ENCODE measurements at regions not wholly inside any gene's neighbourhood (a gene's known extent, or its start where the extent isn't known, plus 50 kb on each side); places are given as distances from the start of the nearest gene placed in this dataset.

DNA sequence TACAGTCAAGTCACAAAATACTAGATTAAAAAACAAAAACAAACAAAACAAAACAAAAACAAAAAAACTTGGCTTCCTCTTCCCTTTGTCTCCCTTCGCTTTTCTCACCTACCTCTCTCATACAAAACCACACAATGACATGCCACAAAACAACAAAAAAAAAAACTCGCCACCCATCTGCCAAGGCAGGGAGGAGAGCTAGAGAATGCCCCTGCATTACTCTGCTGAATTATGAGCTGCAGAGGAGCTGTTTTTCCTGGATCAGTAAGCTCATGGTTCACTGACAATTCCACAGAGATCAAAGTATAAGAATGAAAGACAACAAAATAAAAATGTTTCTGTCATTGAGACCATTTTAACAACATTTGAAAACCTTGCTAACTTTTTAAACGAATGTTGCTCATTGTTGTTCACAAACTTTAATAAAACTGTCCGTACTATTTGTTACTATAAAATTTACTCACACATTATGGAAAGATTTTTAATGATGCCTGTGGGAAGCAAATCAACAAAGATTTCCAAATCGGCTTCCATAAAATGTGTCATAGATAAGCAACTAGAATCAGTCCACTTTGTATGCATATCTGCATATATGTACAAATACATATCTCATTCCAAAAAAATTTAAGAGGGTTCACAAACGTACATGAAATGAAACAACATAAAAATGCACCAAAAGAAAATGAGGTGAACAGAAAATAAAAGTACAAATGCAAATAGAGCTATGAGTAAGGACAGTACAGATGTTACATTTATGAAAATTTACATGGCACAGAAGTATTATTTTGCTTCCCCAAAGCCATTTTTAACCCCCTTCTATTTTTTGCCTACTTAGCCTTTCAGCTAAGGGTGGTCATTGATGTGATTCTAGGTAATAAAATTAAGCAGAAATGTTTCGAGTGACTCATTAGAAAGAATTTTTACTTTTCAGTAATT, 252.4 kb upstream of the FAT4 start:
- no peak for DNase-seq (ENCODE audit: low spot score)

DNA sequence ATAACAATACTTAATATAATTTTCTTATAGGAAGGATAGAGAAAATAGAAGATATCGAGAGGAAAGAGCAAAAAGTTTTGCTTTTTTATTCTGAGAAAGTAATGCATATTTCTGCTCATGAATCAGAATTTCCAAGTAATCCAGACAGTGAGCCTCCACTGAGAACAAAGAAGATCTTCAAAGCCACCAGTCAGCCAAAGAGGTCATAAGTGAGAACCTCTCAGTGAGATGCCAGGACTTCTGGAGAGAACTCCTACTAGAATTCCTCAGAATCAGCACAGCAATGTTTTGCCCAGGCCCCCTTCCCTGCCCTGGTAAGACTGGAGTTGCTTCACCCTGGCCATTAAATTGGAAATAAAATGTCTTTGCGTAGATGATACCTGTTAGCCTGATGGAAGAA, 254.4 kb upstream of the FAT4 start:
- DNase-seq (ENCODE audit: low spot score): no peak

DNA sequence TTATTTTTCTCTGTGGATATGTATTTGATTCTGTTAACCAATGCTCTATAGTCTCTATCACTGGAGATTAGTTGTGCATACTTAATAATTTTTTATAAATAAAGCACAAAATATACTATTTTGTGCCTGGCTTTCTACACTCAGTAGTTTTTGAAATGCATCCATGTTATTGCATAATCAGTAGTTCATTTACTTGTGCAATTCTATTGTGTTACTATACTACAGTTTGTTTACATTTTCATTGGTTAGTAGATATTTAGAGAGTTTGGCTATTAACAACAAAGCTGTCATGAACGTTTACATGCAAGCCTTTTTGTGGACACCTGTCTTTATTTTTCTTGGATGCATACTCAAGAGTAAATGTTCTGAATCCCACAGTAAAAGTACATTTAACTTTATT, 265.0 kb upstream of the FAT4 start:
- no peak for DNase-seq (ENCODE audit: low spot score)

DNA sequence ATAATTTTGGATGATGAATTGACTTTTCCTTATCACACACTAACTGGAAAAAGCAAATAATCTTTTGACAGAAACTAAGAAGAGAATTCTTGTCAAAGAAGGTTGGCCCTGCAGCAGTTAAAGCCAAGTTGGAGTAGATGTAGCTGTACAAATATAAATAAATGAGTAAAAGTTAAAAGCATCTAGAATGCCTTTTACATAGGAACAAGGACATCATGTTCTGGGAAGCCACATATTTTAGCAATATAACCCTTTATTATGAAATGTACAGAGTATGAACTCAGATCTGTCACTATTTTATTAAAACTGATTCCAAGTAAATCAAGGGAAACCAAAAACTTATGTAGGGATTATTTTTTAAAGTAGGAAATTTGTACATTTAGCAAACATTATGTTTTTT, 269.4 kb upstream of the FAT4 start:
- DNase-seq (ENCODE audit: low spot score): no peak

DNA sequence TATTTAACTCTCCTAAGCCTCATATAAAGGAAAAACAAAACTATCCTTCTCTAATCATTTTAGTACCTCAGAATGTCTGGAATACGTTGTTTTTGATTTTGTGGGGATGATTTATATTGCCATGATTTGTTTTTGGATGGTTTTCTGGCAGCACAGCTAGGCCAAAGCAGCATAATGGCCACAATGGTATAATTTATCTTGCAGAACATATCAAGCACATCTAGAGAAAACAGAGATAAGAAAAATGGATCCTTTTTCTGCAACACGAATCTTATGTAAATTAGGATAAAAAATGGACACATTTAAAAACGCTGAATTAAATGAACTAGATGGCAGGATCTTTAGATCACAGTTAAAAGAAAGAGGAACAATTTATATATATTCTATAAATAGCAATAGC, 269.9 kb upstream of the FAT4 start:
- no peak for DNase-seq (ENCODE audit: low spot score)

DNA sequence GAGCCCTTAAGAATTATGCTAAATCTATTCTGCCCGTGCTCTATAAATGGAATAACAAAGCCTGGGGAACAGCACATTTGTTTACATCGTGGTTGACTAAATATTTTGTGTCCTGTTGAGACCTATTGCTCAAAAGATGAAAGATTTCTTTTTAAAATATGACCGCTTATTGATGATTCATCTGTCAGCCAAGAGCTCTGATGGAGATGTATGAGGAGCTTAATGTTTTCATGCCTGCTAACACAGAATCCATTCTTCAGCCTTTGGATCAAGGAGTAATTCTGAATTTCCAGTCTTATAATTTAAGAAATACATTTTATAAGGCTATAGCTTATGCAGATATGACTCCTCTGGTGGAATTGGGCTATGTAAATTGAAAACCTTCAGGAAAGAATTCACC, 271.3 kb upstream of the FAT4 start:
- no peak for DNase-seq (ENCODE audit: low spot score)

DNA sequence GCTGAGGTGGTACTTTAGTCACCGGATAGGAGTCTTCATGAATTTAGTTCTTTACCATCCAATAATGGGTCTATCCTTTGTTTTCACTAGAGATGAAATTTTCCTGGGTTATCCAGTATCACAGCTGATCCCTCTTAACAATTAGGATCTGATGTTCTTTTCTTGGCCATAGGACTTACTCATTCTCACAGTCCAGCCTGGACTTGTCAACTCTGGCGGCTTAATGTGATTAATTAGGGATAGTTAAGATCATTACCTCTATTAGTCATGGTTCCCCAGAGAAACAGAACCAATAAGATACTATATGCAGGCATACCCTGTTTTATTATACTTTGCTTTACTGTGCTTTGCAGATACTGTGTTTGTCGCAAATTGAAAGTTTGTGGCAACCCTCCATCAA, 272.7 kb upstream of the FAT4 start:
- DNase-seq (ENCODE audit: low spot score): no peak

DNA sequence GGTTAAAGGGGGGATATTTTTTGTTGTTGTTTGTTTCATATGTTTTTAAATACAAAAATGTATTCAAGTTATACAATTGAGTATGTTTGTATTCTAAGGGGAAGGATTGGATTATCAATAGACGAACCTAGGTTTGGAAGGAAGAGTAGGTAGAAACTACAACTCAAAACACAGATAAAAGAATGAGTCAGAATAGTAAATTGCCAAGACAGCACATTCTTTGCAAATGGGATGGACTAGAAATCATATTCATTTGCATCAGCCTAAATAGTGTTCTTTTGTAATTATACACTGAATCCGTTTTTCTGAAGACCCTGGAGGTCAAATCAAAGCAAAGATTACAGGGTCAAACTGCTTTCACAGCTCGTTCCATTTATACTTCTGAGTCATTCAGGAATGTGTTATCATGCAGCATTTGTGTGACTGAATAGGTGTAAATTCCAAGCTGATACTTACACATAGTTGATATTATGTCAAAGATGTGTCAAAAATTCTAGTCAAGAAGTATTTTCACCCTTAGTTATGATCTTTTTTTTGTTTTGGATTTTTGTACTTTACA, 273.3 kb upstream of the FAT4 start:
- no peak for DNase-seq (ENCODE audit: low spot score)

DNA sequence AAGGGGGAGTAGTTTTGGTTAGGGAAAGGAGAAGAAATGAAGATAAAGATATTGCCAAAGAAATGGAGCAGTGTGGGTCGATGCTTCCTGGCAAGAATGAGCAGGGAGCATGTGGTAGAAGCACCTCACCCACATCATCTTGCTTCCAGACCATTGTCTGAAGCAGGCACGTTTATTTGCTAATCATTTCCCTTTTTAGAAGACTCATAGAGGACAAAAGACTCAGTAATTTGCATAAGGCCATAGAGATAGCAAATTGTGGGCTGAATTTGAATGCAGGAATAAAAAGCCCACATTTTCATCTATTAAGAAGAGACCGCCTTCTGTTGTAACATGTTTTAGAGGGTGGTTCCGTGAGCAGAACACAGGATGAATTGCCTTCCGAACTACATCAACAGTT, 275.2 kb upstream of the FAT4 start:
- DNase-seq (ENCODE audit: low spot score): no peak

DNA sequence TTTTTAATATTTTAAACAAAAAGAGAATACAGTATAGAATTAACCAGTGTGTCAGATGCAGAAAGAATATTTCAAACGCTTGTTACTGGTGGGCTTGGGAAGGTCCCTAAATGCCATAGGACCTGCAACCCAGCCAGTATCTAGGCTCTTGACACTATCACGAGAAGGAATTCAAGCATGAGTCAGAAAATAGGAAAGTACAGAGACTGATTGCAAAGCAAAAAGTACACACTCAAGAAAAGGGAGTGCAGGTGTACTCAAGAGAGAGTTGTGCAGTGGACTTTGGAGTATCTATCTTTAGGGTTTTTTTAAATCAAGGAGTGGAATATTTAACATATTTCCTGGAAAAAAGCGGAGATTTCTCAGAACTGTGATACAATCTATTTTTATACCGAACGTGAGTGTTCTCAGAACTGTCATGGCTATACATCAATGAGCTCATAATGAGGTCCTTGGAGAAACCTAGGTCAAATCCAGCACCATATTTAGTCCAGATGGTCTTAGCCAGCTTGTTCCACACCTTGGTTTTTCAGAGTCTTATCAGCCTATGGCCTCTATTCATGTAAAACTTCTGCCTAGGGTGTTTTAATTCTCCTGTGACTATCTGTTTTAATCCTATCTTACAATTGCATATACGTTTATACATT, 291.8 kb upstream of the FAT4 start:
- DNase-seq (ENCODE audit: low spot score): no peak

DNA sequence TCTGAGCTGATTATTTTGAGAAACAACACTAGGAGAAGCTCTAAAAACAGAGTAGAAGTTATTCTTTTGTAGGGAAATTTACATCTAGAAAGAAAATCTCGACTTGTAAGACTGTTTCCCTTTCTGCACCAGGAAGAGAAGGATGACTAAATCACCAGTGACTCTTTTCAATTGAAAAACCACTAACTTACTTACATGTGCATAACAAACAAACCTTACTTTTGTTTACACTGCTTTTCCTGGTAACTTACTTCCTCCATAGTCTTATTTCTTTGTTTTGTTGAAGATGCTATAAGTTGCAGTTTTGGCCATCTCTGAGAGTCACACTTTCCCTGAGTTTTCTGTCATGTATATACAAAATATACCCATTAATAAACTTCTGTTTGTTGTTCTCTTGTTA, 293.6 kb upstream of the FAT4 start:
- no peak for DNase-seq (ENCODE audit: low spot score)

DNA sequence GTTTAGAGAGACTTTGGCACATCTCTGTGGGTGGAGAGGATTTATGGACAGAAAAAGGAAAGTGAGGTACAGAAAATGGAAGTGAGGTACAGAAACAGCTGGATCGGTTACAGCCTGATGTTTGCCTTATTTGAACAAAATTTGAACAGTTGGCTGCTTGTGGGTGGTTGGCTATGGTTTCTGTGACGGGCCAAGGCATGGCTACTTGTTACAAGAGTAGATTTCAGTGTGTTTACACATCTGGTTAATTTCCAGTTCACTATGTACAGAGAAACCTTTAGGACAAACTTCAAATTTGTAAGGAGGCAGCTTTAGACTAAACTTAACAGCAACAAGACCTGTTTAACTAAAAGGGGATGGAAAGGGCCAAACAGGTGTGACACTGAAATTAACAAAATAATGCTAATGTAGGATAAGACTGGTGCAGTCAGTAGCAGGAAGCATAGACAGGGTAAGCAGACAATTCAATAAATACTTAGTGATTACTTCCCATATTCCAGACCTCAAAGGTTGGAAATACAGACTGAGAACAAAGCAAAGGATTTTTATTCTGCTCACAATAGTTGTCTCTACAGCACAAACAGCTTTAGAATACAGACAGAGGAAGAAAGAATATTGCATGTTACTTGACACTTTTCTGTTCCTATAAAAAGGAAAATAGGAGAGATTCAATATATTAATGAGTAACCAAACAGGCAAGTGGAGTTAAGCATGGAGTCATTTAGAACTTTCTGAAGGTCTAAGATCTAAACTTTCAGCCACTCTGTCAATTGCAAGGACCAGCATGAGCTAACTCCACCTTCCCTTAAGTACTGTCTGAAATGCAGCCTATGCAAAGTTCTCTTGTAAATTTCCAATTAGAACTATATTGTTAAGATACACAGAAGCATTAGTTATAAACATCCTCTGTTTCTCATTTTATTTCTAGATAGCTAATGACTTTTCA, 294.4 kb upstream of the FAT4 start:
- no peak for DNase-seq (ENCODE audit: low spot score)

DNA sequence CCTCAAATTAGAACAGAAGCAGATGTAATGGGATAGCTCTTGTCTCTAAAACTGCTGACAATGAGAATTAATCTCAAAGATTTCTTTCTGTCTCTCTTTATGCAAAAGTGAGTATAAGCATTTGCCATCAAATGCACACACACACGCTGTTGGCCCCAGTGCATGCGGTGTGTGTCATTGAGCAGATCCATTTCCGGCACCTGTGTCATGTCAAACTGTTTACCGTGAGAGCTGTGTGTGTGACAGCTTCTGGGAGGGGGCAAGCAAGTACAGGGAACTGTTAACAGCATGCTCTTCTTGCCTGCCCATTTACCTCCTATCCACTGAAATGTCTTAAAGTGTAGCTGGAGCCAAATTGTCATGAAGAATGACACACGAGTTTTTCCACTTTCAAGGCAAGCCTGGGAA, 297.9 kb upstream of the FAT4 start:
- DNase-seq (ENCODE audit: low spot score): no peak

DNA sequence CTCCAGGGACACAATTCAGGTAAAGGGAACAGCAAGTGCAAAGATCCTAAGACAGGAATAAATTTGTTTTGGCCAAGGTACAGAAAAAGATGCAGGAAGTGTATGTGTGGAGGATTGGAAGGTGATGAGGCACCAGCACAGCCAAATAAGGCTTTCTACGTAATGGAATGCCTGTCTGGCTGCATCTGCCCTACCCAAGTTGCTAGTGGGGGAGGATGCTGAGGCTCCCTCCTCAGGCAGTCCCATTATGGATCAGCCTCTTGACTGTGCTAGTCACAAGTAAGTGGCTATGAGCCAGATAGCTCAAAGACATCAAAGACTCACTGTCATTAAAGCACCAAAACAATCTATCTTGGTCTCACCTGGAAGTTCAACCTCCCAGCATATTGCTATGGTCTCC, 300.9 kb upstream of the FAT4 start:
- DNase-seq (ENCODE audit: low spot score): no peak

DNA sequence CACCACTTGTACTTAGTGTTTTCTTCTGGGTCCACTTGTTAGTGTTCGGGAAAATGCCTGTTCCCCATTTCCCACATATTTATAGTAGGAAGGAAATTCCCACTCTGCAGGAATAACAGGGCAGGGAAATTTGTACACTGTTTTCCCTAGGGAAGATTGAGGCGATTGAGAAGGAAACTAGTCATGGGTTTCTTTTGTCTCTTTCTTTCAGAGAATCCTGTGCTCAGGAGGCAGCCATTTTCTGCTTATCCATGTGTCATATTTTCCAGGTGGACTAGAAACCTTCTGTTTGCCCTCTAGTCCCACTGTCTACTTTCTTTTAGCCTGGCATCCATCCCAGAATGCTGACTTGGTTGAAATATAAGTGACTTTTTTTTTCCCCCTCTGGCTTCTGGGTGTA, 299.1 kb upstream of the ANKRD50 start:
- no peak for DNase-seq (ENCODE audit: low spot score)

DNA sequence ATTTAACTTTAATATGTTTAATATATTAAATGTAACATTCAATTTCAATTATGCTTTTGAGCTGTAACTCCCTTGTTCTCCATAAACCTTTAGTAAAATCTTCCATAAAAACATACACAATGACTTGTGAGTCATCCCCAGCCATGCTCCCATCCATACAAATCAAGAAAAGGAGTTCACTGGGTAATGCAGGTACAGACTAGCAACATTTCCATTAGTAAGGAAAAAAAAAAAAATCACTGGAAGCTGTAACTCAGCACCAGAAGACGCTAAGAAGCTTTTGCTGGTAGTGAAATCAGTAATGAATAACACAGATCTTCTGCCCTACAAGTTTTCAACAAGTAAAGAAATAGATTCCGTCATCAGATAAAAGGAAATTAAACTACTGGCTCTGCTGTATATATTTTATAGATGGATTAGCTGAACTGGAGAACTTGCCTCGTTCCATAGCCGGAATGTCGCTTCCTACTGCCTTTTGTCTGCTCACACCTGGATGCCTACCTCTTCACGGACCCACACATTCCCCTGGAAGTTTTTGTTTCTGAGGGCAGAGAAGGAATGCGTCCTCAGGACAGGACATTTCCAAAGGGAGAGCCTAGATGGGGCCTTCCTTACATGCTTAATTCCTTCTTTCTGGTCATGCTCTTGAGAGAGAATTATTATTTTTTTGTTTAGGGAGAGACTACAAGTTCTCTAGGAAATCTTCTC, 298.4 kb upstream of the ANKRD50 start:
- DNase-seq (ENCODE audit: low spot score): no peak

DNA sequence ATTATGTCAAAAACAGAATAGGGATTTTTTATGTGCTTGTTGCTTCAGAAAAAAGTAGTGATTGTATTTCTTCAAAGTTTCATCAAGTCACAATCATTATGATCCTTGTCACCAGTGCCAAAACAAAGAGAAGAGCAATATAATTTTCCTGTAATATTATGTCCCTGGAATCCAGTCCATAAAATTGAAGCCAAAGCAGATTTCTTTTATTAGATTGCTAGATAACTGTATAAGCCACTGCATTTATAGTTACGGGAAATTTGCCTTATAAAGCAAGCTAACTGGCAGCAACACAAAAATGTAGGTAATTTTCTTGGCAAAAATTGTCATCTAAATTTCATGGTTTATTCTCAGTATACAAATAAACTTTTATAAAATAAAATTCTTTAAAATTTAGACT, 296.1 kb upstream of the ANKRD50 start:
- DNase-seq (ENCODE audit: low spot score): no peak

DNA sequence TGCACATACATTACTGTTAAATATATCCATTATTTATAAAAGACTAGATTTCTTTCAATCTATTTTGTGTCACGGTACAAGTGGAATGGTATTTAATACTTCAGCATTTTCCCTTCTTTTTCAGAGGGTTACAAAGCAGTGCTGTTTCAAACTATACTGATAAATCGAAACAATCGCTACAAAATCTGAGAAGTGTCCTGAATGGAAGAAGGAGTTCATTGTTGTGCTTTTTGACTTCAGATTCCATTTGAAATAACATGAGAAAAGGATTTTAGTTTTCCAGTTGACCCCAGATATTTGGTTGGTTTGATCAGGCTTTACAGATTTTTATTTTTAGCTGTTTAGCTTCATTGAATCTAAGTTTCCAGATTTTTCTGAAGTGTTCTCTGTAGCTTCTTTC, 292.1 kb upstream of the ANKRD50 start:
- no peak for DNase-seq (ENCODE audit: low spot score)

DNA sequence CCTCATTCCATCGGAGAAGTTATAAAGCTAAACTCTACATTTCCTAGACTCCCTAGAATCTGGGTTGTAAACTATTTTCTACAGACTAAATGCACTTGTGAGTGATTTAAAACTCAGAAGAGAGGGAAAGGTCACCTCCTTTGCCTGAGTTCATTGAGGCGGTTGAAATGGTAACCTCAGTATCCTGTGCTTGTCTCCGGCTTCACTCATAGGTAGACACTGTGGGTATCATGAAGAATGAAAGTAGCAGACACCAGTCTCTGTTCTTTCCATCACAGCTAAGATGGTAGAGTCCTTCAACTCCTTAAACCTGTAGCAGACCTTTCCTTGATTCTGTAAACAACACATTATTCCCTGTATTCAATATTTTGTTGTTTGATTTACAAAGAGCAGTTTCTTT, 291.3 kb upstream of the ANKRD50 start:
- DNase-seq (ENCODE audit: low spot score): no peak

DNA sequence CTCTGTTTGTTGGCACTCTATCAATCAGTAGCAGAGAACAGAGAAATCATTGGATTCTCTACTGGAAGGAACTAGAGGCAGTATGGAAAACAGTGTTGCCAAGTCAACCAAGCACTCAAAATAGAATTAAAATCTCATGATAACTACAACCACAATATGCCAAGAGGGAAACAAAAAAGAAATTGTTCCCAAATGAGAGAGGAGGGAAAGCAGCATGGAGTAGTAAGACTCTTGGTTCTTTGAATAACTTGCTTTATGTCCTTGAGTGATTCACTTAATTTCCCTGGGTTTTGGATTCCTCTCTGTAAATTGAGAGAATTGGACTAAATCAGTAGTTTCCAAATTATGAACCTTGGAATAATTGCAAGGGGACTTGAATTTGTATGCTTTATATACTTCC, 285.5 kb upstream of the ANKRD50 start:
- DNase-seq (ENCODE audit: low spot score): no peak

DNA sequence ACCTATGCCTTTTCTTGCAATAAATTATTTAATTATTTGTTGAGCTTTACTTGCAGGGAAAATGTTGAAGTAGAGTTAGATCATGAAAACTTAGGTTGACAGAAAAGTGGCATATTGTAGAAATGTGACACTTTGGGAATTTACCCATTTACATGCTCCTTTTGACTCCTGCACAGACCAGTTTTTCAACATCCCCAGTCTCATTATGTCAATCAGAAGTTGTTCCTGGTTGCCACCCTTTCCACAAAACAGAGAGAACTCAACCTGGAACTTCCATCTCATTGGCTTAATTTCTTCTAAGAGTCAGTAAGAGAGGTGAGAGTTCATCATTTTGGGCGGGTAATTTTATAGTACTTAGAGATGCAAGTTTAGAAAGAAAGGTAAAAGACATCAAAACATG, 284.6 kb upstream of the ANKRD50 start:
- no peak for DNase-seq (ENCODE audit: low spot score)

DNA sequence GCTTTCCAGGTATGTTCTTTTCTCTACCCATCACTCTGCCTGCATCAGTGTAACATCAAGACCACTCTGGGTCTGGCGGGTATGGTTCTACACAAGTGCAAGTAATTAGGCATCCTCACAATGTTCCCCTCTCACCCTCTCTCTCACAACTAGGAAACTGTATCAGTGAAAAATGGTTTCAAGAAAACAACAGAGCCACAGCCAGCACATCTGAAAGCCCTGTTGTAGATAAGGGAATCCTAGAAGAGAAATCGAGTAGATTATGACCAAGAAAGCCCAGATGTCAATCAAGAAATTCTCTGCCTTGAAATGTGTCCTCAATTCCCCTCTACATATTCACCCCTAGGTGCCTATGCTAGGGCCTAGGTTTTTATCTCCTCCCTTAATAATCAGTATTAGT, 281.3 kb upstream of the ANKRD50 start:
- no peak for DNase-seq (ENCODE audit: low spot score)

Measured in D341Med (cell line).